NCI-H2196 treated with DMSO at 0.1 percent for 48 hours (cell line): ENCODE measurements at regions not wholly inside any gene's neighbourhood (a gene's known extent, or its start where the extent isn't known, plus 50 kb on each side); places are given as distances from the start of the nearest gene placed in this dataset.

ENCODE experiments used
- DNase-seq: peaks from one replicate; lab custom pipeline; 2025; ENCODE audit not compliant: unreplicated experiment; lab: John Stamatoyannopoulos, UW

- no peak for DNase-seq
Measured at GRCh38 chr13:90532861-90533492, 814.5 kb upstream of the MIR17HG start.

GRCh38 chr13:90533866-90534265 lies 813.6 kb upstream of the MIR17HG start:
- DNase-seq: no peak

GRCh38 chr13:90534617-90535370 lies 812.7 kb upstream of the MIR17HG start:
- no peak for DNase-seq

- no peak for DNase-seq
Measured at GRCh38 chr13:90535421-90535820, 812.1 kb upstream of the MIR17HG start.

GRCh38 chr13:90538063-90538462 lies 809.4 kb upstream of the MIR17HG start:
- no peak for DNase-seq

GRCh38 chr13:90541346-90541745 lies 806.1 kb upstream of the MIR17HG start:
- DNase-seq: no peak

- DNase-seq: no peak
Measured at GRCh38 chr13:90542959-90543505, 804.5 kb upstream of the MIR17HG start.

- no peak for DNase-seq
Measured at GRCh38 chr13:90545070-90545840, 802.2 kb upstream of the MIR17HG start.

- DNase-seq: no peak
Measured at GRCh38 chr13:90547272-90547790, 800.2 kb upstream of the MIR17HG start.

- no peak for DNase-seq
Measured at GRCh38 chr13:90551253-90551652, 796.2 kb upstream of the MIR17HG start.

GRCh38 chr13:90552702-90553101 lies 794.8 kb upstream of the MIR17HG start:
- no peak for DNase-seq

- DNase-seq: no peak
Measured at GRCh38 chr13:90553159-90553558, 794.3 kb upstream of the MIR17HG start.

GRCh38 chr13:90557626-90558025 lies 789.9 kb upstream of the MIR17HG start:
- no peak for DNase-seq

GRCh38 chr13:90562443-90562842 lies 785.0 kb upstream of the MIR17HG start:
- no peak for DNase-seq

- DNase-seq: no peak
Measured at GRCh38 chr13:90564096-90564495, 783.4 kb upstream of the MIR17HG start.

GRCh38 chr13:90564566-90564965 lies 782.9 kb upstream of the MIR17HG start:
- no peak for DNase-seq

- DNase-seq: no peak
Measured at GRCh38 chr13:90565985-90566713, 781.3 kb upstream of the MIR17HG start.

- DNase-seq: no peak
Measured at GRCh38 chr13:90568165-90568564, 779.3 kb upstream of the MIR17HG start.

- DNase-seq: no peak
Measured at GRCh38 chr13:90576067-90576466, 771.4 kb upstream of the MIR17HG start.

GRCh38 chr13:90577726-90578125 lies 769.8 kb upstream of the MIR17HG start:
- DNase-seq: no peak

- no peak for DNase-seq
Measured at GRCh38 chr13:90585392-90585791, 762.1 kb upstream of the MIR17HG start.
